Heart right ventricle (tissue), 16 donors: ENCODE measurements at regions not wholly inside any gene's neighbourhood (a gene's known extent, or its start where the extent isn't known, plus 50 kb on each side); places are given as distances from the start of the nearest gene placed in this dataset.

Experiments
- ATAC-seq, 8 donors: fragments of 200-7000 bp; cut with Tn5 transposase; one replicate each; pipeline ENCODE4 v1.9.1; 2020; ENCODE audit warnings: mild to moderate bottlenecking in 8 of 8, moderate library complexity in 8 of 8, moderate number of reproducible peaks in 1 of 8
- DNase-seq, 2 donors: peaks; one replicate each; pipeline ENCODE4 v3.0.0-alpha.2; 2020
- H3K27ac ChIP-seq, 10 donors: fragments of 200-600 bp; sonication (generic) in 2 of 10; one replicate each; pipeline versions ENCODE4 v1.5.0 to v1.8.0; 2020 to 2022; ENCODE audit warnings: mild to moderate bottlenecking in 3 of 10
- H3K27me3 ChIP-seq, 7 donors: fragments of 200-600 bp; one replicate each; pipeline ENCODE4 v1.8.0; 2021 to 2022; ENCODE audit warnings: mild to moderate bottlenecking in 2 of 7
- H3K36me3 ChIP-seq, 9 donors: fragments of 200-600 bp; sonication (generic) in 1 of 9; one replicate each; pipeline versions ENCODE4 v1.5.0 to v1.8.0; 2020 to 2022; ENCODE audit warnings: mild to moderate bottlenecking in 2 of 9
- H3K4me1 ChIP-seq, 9 donors: fragments of 200-600 bp; sonication (generic) in 1 of 9; one replicate each; pipeline versions ENCODE4 v1.5.0 to v1.8.0; 2020 to 2022; ENCODE audit warnings: mild to moderate bottlenecking in 4 of 9
- H3K4me3 ChIP-seq, 10 donors: fragments of 200-600 bp; sonication (generic) in 2 of 10; one replicate each; pipeline versions ENCODE4 v1.5.0 to v1.8.0; 2020 to 2022; ENCODE audit warnings: mild to moderate bottlenecking in 7 of 10, moderate library complexity in 2 of 10
- H3K9me3 ChIP-seq, 11 donors: fragments of 200-600 bp in 10 of 11; sonication (generic) in 2 of 11; one replicate each; pipeline versions ENCODE4 v1.5.0 to v1.8.0; 2013 to 2022; ENCODE audit warnings: mild to moderate bottlenecking in 2 of 11, control low read depth in 1 of 11, moderate library complexity in 1 of 11
- CTCF ChIP-seq, 9 donors: fragments of 200-600 bp; sonication (generic) in 2 of 9; IDR thresholded peaks; one replicate each; pipeline versions ENCODE4 v1.5.0 to v1.8.0; 2021 to 2022; ENCODE audit warnings: antibody characterized with exemption in 9 of 9, mild to moderate bottlenecking in 5 of 9, moderate library complexity in 1 of 9
- WGBS, 2 donors: extraction: QIAGEN DNeasy Blood & Tissue Kit; methylation state at CpG; one replicate each; pipeline ENCODE4 v1.1.7; 2013; ENCODE audit warnings: inconsistent platforms in 1 of 2; 5-methylcytosine and 5-hydroxymethylcytosine counted together
- intact Hi-C, 10 donors: fragments of 100-400 bp; cut with DNase I; formaldehyde crosslinking; loops; one replicate each; pipeline versions ENCODE4 v1.11.1 to v1.14.2; 2022
- donor health status: Arrhythmogenic right ventricular cardiomyopathy.
- donor health status: ischemic (EF 13 %, LVEDD 7.1; RV severe dilation, severe dysfunction).
- donor health status: healthy with polysubstance abuse.
- donor health status: DM: no; HTN: yes; CAD: no.
- donor health status: DM: no; HTN: no; CAD: no.
- donor health status: ischemic (EF 25% LVEDD 6.9; RV normal size, moderate dysfunction).
- donor health status: ischemic (EF 25% LVEDD 5.7; RV mildly dilated, moderate dysfunction).
- donor health status: healthy.
- donor health status: DM: yes; HTN: yes; CAD: no.
- donor health status: Ischemic cardiomyopathy.
- donor health status: ischemic (EF 35%, LVEDD 5.7; RV mildly dilated, moderate dysfunction).
- donor health status: nonischemic (EF 11% LVEDD 7.7; RV severe dilation, severe dysfunction).
- donor health status: DM: yes; HTN: yes; CAD: no.
- donor health status: PGD.
- donor health status: ischemic (EF 29% LVEDD 5.4; RV normal size, mild dysfunction).
- donor health status: nonischemic (EF 23%, LVEDD 6.1; RV moderate dilation, normal function).

- DNase-seq (no peak), ATAC-seq (no peak)
- WGBS, 2 donors: 67 to 80% methylated on average over 2 of the region's 2 CpGs
- no peak overlapping the region for H3K27ac ChIP-seq
- H3K4me3 ChIP-seq: no peak overlapping the region
- no peaks in the 10 kb centered on the region for H3K36me3 ChIP-seq
- peaks cover 0 to 8% (median 0%) of the 10 kb centered on the region in 7 donors for H3K27me3 ChIP-seq
- H3K9me3 ChIP-seq: peaks cover 0 to 4% (median 0%) of the 10 kb centered on the region in 11 donors
- no peaks in the 10 kb centered on the region for H3K4me1 ChIP-seq
- TF ChIP-seq CTCF (IDR thresholded peaks at IDR 0.05): no peak
- intact Hi-C loops: no loop called here
These were observed 241.6 kb downstream of the CDK5RAP2 start for GRCh38 chr9:120338340-120338739.

GRCh38 chr9:120337131-120337530 lies 242.8 kb downstream of the CDK5RAP2 start:
- DNase-seq (no peak), ATAC-seq (no peak)
- intact Hi-C loops: no loop called here
- TF ChIP-seq CTCF (IDR thresholded peaks at IDR 0.05): no peak
- Histone ChIP-seq H3K4me1 (no peaks in the 10 kb centered on the region), H3K9me3 (no peaks in the 10 kb centered on the region), H3K27ac (no peak overlapping the region), H3K27me3 (peaks cover 0 to 8% (median 0%) of the 10 kb centered on the region in 7 donors), H3K36me3 (no peaks in the 10 kb centered on the region), H3K4me3 (no peak overlapping the region)
- WGBS, 2 donors: 76 to 78% methylated on average over 4 of the region's 4 CpGs

GRCh38 chr9:120336753-120337090 lies 243.2 kb downstream of the CDK5RAP2 start:
- ATAC-seq: no peak
- no peaks in the 10 kb centered on the region for H3K9me3 ChIP-seq
- H3K4me1 ChIP-seq: no peaks in the 10 kb centered on the region
- intact Hi-C loops: no loop called here
- no peak for DNase-seq
- H3K27ac ChIP-seq: no peak overlapping the region
- H3K4me3 ChIP-seq: no peak overlapping the region
- no peak for TF ChIP-seq CTCF (IDR thresholded peaks at IDR 0.05)
- H3K36me3 ChIP-seq: no peaks in the 10 kb centered on the region
- WGBS, 2 donors: 82 to 89% methylated on average over 4 of the region's 4 CpGs
- peaks cover 0 to 8% (median 0%) of the 10 kb centered on the region in 7 donors for H3K27me3 ChIP-seq

- 73 to 77% methylated on average over 6 of the region's 6 CpGs for WGBS, 2 donors
- no peak for DNase-seq
These were observed 243.8 kb downstream of the CDK5RAP2 start for GRCh38 chr9:120336021-120336752.

More at GRCh38 chr9:120336021-120336752, 243.8 kb downstream of the CDK5RAP2 start:
- H3K27ac ChIP-seq: no peak overlapping the region
- H3K36me3 ChIP-seq: no peaks in the 10 kb centered on the region
- TF ChIP-seq CTCF (IDR thresholded peaks at IDR 0.05): no peak
- no peak for ATAC-seq
- no peaks in the 10 kb centered on the region for H3K9me3 ChIP-seq
- H3K27me3 ChIP-seq: peaks cover 0 to 8% (median 0%) of the 10 kb centered on the region in 7 donors
- intact Hi-C loops: no loop called here
- no peaks in the 10 kb centered on the region for H3K4me1 ChIP-seq
- H3K4me3 ChIP-seq: no peak overlapping the region
